D721Med (cell line): ENCODE measurements at regions not wholly inside any gene's neighbourhood (a gene's known extent, or its start where the extent isn't known, plus 50 kb on each side); places are given as distances from the start of the nearest gene placed in this dataset.

Experiments used
- DNase-seq: peaks from one replicate; pipeline ENCODE4 v3.0.0; 2011; ENCODE audit warnings: low spot score; ENCODE audit not compliant: insufficient read length
- FAIRE-seq: peaks from 2 replicates; lab custom pipeline; 2011; peaks lifted over from hg19 to GRCh38; lab: Jason Lieb, UNC
- CTCF ChIP-seq: IDR thresholded peaks from 2 replicates; pipeline ENCODE4 v1.5.1; 2012; ENCODE audit warnings: mild to moderate bottlenecking, control low read depth; ENCODE audit not compliant: insufficient read depth; ENCODE audit errors: missing control alignments

- TF ChIP-seq CTCF = no peak
- FAIRE-seq = no peak
- DNase-seq = no peak
These were observed 907.3 kb upstream of the CITED2 start for GRCh38 chr6:140281767-140282166.

DNA sequence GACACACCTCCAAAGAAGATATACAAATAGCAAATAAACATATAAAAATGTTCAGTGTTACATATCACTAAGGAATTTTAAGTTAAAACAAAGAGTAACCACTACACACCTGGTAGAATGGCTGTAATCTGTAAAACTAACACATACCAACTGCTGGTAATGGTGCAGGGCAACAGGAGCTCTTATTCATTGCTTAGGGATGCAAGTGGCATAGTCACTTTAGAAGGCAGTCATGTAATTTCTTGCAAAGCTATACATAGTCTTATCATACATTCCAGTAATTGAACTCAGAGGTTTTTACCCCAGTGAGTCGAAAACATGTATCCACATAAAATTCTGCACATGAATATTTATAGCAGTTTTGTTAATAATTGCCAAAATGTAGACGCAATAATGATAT lies 906.8 kb upstream of the CITED2 start:
- no peak for TF ChIP-seq CTCF
- DNase-seq (no peak), FAIRE-seq (no peak)

DNA sequence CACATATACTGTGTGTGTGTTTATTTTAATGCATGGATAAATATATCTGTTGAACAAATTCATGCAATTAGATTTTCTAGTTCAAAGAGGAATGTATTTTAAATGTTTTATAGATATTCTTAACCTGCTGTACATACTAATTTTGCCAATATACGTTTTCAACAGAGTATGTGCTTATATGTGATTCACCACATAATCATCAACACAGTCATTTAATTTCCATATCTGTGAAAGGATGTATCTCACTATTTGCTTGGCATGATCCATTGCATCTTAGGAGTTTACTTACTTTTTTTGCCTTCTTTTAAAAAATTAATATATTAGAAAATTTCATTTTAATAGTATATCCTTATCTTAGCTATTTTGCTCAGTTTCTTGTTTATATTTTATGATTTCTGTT lies 902.3 kb upstream of the CITED2 start:
- FAIRE-seq (no peak), DNase-seq (no peak)
- TF ChIP-seq CTCF = no peak

DNA sequence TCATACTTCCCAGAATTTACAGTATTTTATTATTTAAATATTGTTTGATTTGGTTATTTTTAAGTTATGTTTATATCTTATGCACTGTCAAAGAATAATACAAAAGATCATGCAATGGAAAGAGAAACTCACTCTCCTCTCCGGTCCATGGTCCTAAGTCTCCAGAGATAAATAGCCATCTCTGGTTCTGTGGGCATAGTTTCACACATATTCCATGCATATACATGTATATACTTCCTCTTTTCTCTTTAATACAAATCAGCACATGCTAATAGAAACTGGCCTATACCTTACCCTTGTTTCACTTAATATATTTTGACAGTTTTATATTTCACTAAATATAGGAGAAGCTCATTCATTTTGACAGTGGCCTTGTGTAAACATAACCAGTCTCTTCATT lies 901.7 kb upstream of the CITED2 start:
- no peak for TF ChIP-seq CTCF
- FAIRE-seq (no peak), DNase-seq (no peak)

DNA sequence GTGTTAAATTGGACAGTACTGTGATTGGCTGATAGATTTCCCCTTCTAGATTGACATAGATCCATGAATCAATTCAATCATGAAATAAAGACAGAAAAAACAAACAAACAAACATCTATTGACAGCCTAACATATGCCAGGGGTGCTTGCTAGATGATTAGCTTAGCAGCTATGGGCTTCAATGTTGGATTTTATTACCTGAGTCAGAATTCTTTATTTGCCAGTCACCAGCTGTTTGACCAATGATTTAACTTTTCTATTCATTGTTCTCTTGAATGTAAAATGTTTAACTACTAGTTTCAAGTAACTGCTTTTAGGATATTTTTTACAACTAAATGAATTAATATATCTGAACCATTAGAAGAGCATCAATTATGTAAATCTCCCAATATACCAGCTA lies 901.3 kb upstream of the CITED2 start:
- no peak for TF ChIP-seq CTCF
- no peak for DNase-seq
- no peak for FAIRE-seq

DNA sequence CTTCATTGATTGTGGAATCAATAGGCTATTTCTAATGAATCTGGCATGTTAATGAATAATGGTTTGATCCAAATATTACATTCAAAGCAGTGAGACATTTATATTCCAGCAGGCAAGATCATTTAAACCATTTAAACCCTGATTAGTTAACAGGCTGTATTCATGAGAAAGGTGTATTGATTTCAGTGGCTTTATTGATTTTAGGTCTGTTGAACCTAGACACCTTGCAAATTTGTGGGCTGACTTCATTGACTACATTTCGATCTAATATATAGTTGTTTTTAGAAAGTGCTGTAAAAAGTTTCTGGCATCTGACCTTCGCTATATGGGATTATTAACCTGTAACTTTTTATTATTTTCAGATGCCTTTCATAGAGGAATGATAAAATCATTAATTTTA lies 900.1 kb upstream of the CITED2 start:
- DNase-seq (no peak), FAIRE-seq (no peak)
- no peak for TF ChIP-seq CTCF

DNA sequence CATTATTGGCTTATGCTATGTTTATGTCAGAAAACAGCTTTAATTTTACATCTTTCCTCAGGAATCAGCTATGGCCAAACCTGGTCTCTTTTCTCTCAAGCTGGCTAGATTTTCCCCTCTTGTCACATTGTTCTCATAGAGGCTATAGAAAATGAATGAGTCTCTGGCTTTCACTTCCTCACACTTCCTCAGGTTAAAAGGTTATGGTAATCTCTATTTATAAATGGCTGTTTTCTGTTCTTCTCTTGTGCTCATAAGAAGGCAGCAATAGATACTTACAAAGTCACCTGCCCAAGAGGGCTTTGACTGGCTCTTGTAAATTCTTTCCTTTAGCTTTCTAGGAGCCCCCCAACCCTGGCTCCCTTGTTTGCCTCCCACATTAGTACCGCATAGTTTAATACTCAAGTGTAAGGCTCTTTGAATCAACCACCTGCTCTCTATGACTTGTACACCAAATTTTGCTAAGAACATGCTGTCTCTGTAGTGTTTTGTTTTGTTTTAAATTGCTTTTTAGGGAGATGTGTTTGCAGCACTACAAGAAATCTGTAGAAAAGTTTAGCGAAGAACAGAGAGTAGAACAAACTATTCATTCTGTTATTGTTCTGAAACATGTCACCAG lies 897.4 kb upstream of the CITED2 start:
- FAIRE-seq (no peak), DNase-seq (no peak)
- no peak for TF ChIP-seq CTCF
